GM23338 (cell line): ENCODE measurements at regions not wholly inside any gene's neighbourhood (a gene's known extent, or its start where the extent isn't known, plus 50 kb on each side); places are given as distances from the start of the nearest gene placed in this dataset.
"Not testable (repeated sequence)": the region's sequence is repeated elsewhere in the genome, so short reads cannot be mapped to it uniquely, and the experiment has no call there.

Experiments used
- ATAC-seq: fragments of 200-7000 bp; cut with Tn5 transposase; 3 replicates; pipeline ENCODE4 v1.9.1; 2020
- DNase-seq: peaks from one replicate; pipeline ENCODE4 v3.0.0-alpha.2; 2015; ENCODE audit warnings: low spot score
- H2AFZ ChIP-seq: fragments of 200-600 bp; sonication (generic); 2 replicates; pipeline ENCODE4 v1.8.0; 2016; ENCODE audit warnings: antibody characterized with exemption, mild to moderate bottlenecking, moderate library complexity
- H3F3A ChIP-seq: fragments of 200-600 bp; sonication (generic); replicated peaks from 2 replicates; pipeline ENCODE4 v1.8.0; 2017; ENCODE audit warnings: antibody characterized with exemption, mixed run types, low read depth
- H3K27ac ChIP-seq: fragments of 200-600 bp; sonication (generic); 2 replicates; pipeline ENCODE4 v1.6.1; 2016; ENCODE audit warnings: low read depth
- H3K27me3 ChIP-seq: fragments of 200-600 bp; sonication (generic); 2 replicates; pipeline ENCODE4 v1.8.0; 2016; ENCODE audit warnings: mild to moderate bottlenecking, mixed run types, moderate library complexity; ENCODE audit not compliant: insufficient read depth
- H3K36me3 ChIP-seq: fragments of 200-600 bp; sonication (generic); 2 replicates; pipeline ENCODE4 v1.8.0; 2016; ENCODE audit warnings: mild to moderate bottlenecking; ENCODE audit not compliant: insufficient read depth
- H3K4me1 ChIP-seq: fragments of 200-600 bp; sonication (generic); 2 replicates; pipeline ENCODE4 v1.8.0; 2016; ENCODE audit warnings: mild to moderate bottlenecking, moderate library complexity; ENCODE audit not compliant: insufficient read depth
- H3K4me2 ChIP-seq: fragments of 200-600 bp; sonication (generic); 2 replicates; pipeline ENCODE4 v1.7.1; 2017; ENCODE audit warnings: mixed run types
- H3K4me3 ChIP-seq: fragments of 200-600 bp; sonication (generic); 2 replicates; pipeline ENCODE4 v1.6.1; 2016; ENCODE audit warnings: mixed run types
- H3K79me2 ChIP-seq: fragments of 200-600 bp; sonication (generic); replicated peaks from 2 replicates; pipeline ENCODE4 v1.8.0; 2017; ENCODE audit warnings: mild to moderate bottlenecking; ENCODE audit not compliant: insufficient read depth
- H3K9me2 ChIP-seq: fragments of 200-600 bp; sonication (generic); 2 replicates; pipeline ENCODE4 v1.8.0; 2017; ENCODE audit not compliant: insufficient read depth
- H4K20me1 ChIP-seq: fragments of 200-600 bp; sonication (generic); replicated peaks from 2 replicates; pipeline ENCODE4 v1.8.0; 2017; ENCODE audit warnings: mild to moderate bottlenecking; ENCODE audit not compliant: insufficient read depth
- H3K27ac Mint-ChIP-seq: 2 replicates; pipeline ENCODE4 v1.8.0; 2020; ENCODE audit warnings: inconsistent platforms, mild to moderate bottlenecking, moderate library complexity, mixed read lengths
- H3K27me3 Mint-ChIP-seq: 3 replicates; pipeline ENCODE4 v1.8.0; 2022; ENCODE audit warnings: low read depth, mild to moderate bottlenecking, moderate library complexity, mixed read lengths, inconsistent platforms; ENCODE audit not compliant: insufficient read depth, poor library complexity
- H3K36me3 Mint-ChIP-seq: 3 replicates; pipeline ENCODE4 v1.8.0; 2021; ENCODE audit warnings: low read depth, mild to moderate bottlenecking, inconsistent platforms, moderate library complexity, mixed read lengths
- H3K4me1 Mint-ChIP-seq: 3 replicates; pipeline ENCODE4 v1.8.0; 2020; ENCODE audit warnings: mild to moderate bottlenecking, inconsistent platforms, mixed read lengths
- H3K4me3 Mint-ChIP-seq: 3 replicates; pipeline ENCODE4 v1.8.0; 2021; ENCODE audit warnings: moderate library complexity, mild to moderate bottlenecking, inconsistent platforms, mixed read lengths
- H3K9me3 Mint-ChIP-seq: 3 replicates; pipeline ENCODE4 v1.8.0; 2020; ENCODE audit warnings: moderate library complexity, mild to moderate bottlenecking, inconsistent platforms, mixed read lengths
- CREB1 ChIP-seq: fragments of 250-450 bp; sonication (Bioruptor Pico); IDR thresholded peaks from 2 replicates; pipeline ENCODE4 v1.5.0; 2020; ENCODE audit warnings: low read depth, mild to moderate bottlenecking, moderate library complexity
- CTCF ChIP-seq, 2 experiments: fragments of 200-600 bp in 1 of 2; sonication (generic) in 1 of 2; conservative IDR thresholded peaks; 2 replicates each; pipeline versions ENCODE4 v1.5.1 to v1.6.1; 2016 to 2017; ENCODE audit warnings: antibody characterized with exemption in 2 of 2, low read depth in 2 of 2, mild to moderate bottlenecking in 2 of 2, moderate library complexity in 1 of 2
- ETS1 ChIP-seq: IDR thresholded peaks from 2 replicates; pipeline ENCODE4 v1.6.1; 2016; ENCODE audit warnings: antibody characterized with exemption
- EZH2 ChIP-seq: fragments of 200-600 bp; sonication (generic); IDR thresholded peaks from one replicate; pipeline ENCODE4 v1.8.0; 2017; ENCODE audit warnings: antibody characterized with exemption, mild to moderate bottlenecking, low read depth; ENCODE audit not compliant: unreplicated experiment
- JUNB ChIP-seq: IDR thresholded peaks from one replicate; pipeline ENCODE4 v1.6.1; 2016; ENCODE audit warnings: antibody characterized with exemption; ENCODE audit not compliant: unreplicated experiment
- REST ChIP-seq: IDR thresholded peaks from one replicate; pipeline ENCODE4 v1.6.1; 2018; ENCODE audit warnings: antibody characterized with exemption; ENCODE audit not compliant: unreplicated experiment
- STAT1 ChIP-seq: IDR thresholded peaks from one replicate; pipeline ENCODE4 v1.6.1; 2016; ENCODE audit warnings: antibody characterized with exemption; ENCODE audit not compliant: unreplicated experiment
- ZNF114 ChIP-seq: fragments of 250-450 bp; sonication (Bioruptor Pico); IDR thresholded peaks from 2 replicates; pipeline ENCODE4 v1.5.0; 2020; ENCODE audit warnings: mild to moderate bottlenecking, moderate library complexity
- ZNF331 ChIP-seq: fragments of 250-450 bp; sonication (Bioruptor Pico); IDR thresholded peaks from 2 replicates; pipeline ENCODE4 v1.5.0; 2020; ENCODE audit warnings: low read depth, mild to moderate bottlenecking, moderate library complexity
- ZNF462 ChIP-seq: fragments of 250-450 bp; sonication (Bioruptor Pico); IDR thresholded peaks from 2 replicates; pipeline ENCODE4 v1.5.0; 2020; ENCODE audit warnings: mild to moderate bottlenecking, moderate library complexity

GRCh38 chr12:18840997-18841396, 103.1 kb downstream of the CAPZA3 start:
- not testable (repeated sequence) for H3K27me3 ChIP-seq, H3K9me2 ChIP-seq, H3K4me3 Mint-ChIP-seq, H3K4me1 ChIP-seq, H3K36me3 ChIP-seq, H3K27ac ChIP-seq, DNase-seq, H3K27me3 Mint-ChIP-seq, H3K4me1 Mint-ChIP-seq, H3K36me3 Mint-ChIP-seq, H3K9me3 Mint-ChIP-seq, ATAC-seq, H4K20me1 ChIP-seq, H3K4me3 ChIP-seq, H3K4me2 ChIP-seq, H3F3A ChIP-seq, H3K79me2 ChIP-seq
- H2AFZ ChIP-seq, result peak overlapping the region; percentile 67; the same call in 1 of the 2 replicates
- peak overlapping the region; percentile 48; the same call in 1 of the 2 replicates for H3K27ac Mint-ChIP-seq

GRCh38 chr12:18849080-18849479, 111.2 kb downstream of the CAPZA3 start:
- no peaks in the 10 kb centered on the region for H4K20me1 ChIP-seq
- Mint-ChIP-seq H3K27me3 (peaks cover under 1% of the 10 kb centered on the region), H3K9me3 (no peaks in the 10 kb centered on the region), H3K4me3 (no peak overlapping the region), H3K27ac (no peak overlapping the region), H3K4me1 (0 out of 3 replicates have a peak, but pooled peaks cover 2% of the 10 kb centered on the region), H3K36me3 (no peaks in the 10 kb centered on the region)
- ATAC-seq (no peak), DNase-seq (no peak)
- H3K4me2 ChIP-seq, result no peak overlapping the region
- H3K4me1 ChIP-seq, result no peaks in the 10 kb centered on the region
- no peaks in the 10 kb centered on the region for H3K36me3 ChIP-seq
- no peak overlapping the region for H2AFZ ChIP-seq
- H3K79me2 ChIP-seq, result no peaks in the 10 kb centered on the region
- H3F3A ChIP-seq, result no peaks in the 10 kb centered on the region
- no peak overlapping the region for H3K27ac ChIP-seq
- H3K9me2 ChIP-seq, result peaks cover 10% of the 10 kb centered on the region; the same call in 1 of the 2 replicates
- H3K27me3 ChIP-seq, result no peaks in the 10 kb centered on the region
- no peak overlapping the region for H3K4me3 ChIP-seq
- TF ChIP-seq CREB1 (CRISPR knock-in tag) (no peak), ZNF331 (CRISPR knock-in tag) (no peak), EZH2 (no peak), ZNF462 (CRISPR knock-in tag) (no peak), STAT1 (no peak), CTCF (conservative IDR thresholded peaks at IDR 0.05; ENCODE audit: low read depth in 2 of 2) (no peak), REST (no peak), ETS1 (no peak), ZNF114 (CRISPR knock-in tag) (no peak), JUNB (no peak)
